Mucosa of descending colon (tissue), 3 donors: ENCODE measurements at regions not wholly inside any gene's neighbourhood (a gene's known extent, or its start where the extent isn't known, plus 50 kb on each side); places are given as distances from the start of the nearest gene placed in this dataset.

Source experiments
- ATAC-seq: fragments of 200-7000 bp; cut with Tn5 transposase; one replicate; pipeline ENCODE4 v1.9.1; 2020; ENCODE audit warnings: mild to moderate bottlenecking, moderate library complexity
- DNase-seq, 3 donors: peaks; one replicate each; pipeline ENCODE4 v3.0.0-alpha.2; 2020
- H3K36me3 ChIP-seq: fragments of 200-600 bp; one replicate; pipeline ENCODE4 v1.8.0; 2021; ENCODE audit warnings: low read depth, mild to moderate bottlenecking
- H3K4me1 ChIP-seq: fragments of 200-600 bp; one replicate; pipeline ENCODE4 v1.8.0; 2021; ENCODE audit warnings: low read depth, mild to moderate bottlenecking
- H3K4me3 ChIP-seq: fragments of 200-600 bp; one replicate; pipeline ENCODE4 v1.8.0; 2021; ENCODE audit warnings: mild to moderate bottlenecking
- H3K9me3 ChIP-seq: fragments of 200-600 bp; one replicate; pipeline ENCODE4 v1.8.0; 2021; ENCODE audit warnings: mild to moderate bottlenecking
- intact Hi-C, 2 donors: fragments of 100-400 bp; cut with DNase I in 1 of 2; cut with micrococcal nuclease in 1 of 2; formaldehyde crosslinking; loops; one replicate each; pipeline versions ENCODE4 v1.11.0 to v1.11.1; 2022; cut with DNase I, micrococcal nuclease
- TF ChIP-seq, protein P1 (sequence below): fragments of 200-600 bp; IDR thresholded peaks from one replicate; pipeline ENCODE4 v1.8.0; 2022; ENCODE audit warnings: antibody characterized with exemption, mild to moderate bottlenecking
- donor health status: DM: no; HTN: no; CAD: no; lungs with moderate emphysema.
- donor health status: DM: no; HTN: no; CAD: no.
- donor health status: DM: no; HTN: yes; CAD: no.

GRCh38 chr12:91441993-91442952 is 259.7 kb upstream of the DCN start:
- intact Hi-C loops = no loop called here
- Histone ChIP-seq H3K36me3 (no peaks in the 10 kb centered on the region), H3K9me3 (no peaks in the 10 kb centered on the region), H3K4me3 (no peak overlapping the region), H3K4me1 (no peaks in the 10 kb centered on the region)
- no peak for DNase-seq
- ATAC-seq = no peak
- TF ChIP-seq, protein P1, sequence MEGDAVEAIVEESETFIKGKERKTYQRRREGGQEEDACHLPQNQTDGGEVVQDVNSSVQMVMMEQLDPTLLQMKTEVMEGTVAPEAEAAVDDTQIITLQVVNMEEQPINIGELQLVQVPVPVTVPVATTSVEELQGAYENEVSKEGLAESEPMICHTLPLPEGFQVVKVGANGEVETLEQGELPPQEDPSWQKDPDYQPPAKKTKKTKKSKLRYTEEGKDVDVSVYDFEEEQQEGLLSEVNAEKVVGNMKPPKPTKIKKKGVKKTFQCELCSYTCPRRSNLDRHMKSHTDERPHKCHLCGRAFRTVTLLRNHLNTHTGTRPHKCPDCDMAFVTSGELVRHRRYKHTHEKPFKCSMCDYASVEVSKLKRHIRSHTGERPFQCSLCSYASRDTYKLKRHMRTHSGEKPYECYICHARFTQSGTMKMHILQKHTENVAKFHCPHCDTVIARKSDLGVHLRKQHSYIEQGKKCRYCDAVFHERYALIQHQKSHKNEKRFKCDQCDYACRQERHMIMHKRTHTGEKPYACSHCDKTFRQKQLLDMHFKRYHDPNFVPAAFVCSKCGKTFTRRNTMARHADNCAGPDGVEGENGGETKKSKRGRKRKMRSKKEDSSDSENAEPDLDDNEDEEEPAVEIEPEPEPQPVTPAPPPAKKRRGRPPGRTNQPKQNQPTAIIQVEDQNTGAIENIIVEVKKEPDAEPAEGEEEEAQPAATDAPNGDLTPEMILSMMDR = no peak

DNA sequence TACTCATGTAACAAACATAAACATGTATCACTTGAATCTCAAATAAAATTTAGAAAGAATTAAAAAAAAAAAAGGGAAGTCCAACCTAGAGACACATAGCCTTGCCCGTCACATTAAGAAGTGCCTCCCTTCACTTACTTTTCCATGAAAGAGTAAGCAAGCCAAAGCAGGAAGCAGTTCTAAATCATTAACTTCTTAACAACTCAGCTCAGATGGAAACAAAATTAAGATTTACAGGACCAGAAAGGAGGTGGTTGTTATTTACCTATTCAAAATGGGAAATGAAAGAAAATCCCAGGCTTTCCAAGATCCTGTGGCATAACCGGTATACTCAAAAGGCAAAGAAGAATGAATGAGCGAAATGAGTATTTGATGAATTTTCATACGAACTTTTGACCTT is 258.6 kb upstream of the DCN start:
- intact Hi-C loops = no loop called here
- TF ChIP-seq, protein P1 = no peak
- Histone ChIP-seq H3K4me1 (no peaks in the 10 kb centered on the region), H3K36me3 (no peaks in the 10 kb centered on the region), H3K4me3 (no peak overlapping the region), H3K9me3 (no peaks in the 10 kb centered on the region)
- ATAC-seq (no peak), DNase-seq (no peak)

- no peak overlapping the region for H3K4me3 ChIP-seq
- ATAC-seq = no peak
- TF ChIP-seq, protein P1 = no peak
- H3K4me1 ChIP-seq = no peaks in the 10 kb centered on the region
- H3K9me3 ChIP-seq = no peaks in the 10 kb centered on the region
- DNase-seq = no peak
- no peaks in the 10 kb centered on the region for H3K36me3 ChIP-seq
- intact Hi-C loops = no loop called here
Measured at GRCh38 chr12:91434081-91434480, 251.5 kb upstream of the DCN start.

- H3K9me3 ChIP-seq = no peaks in the 10 kb centered on the region
- no peaks in the 10 kb centered on the region for H3K36me3 ChIP-seq
- DNase-seq (no peak), ATAC-seq (no peak)
- intact Hi-C loops = no loop called here
- no peaks in the 10 kb centered on the region for H3K4me1 ChIP-seq
- TF ChIP-seq, protein P1 = no peak
- no peak overlapping the region for H3K4me3 ChIP-seq
Measured at GRCh38 chr12:91432755-91433154, 250.1 kb upstream of the DCN start.

DNA sequence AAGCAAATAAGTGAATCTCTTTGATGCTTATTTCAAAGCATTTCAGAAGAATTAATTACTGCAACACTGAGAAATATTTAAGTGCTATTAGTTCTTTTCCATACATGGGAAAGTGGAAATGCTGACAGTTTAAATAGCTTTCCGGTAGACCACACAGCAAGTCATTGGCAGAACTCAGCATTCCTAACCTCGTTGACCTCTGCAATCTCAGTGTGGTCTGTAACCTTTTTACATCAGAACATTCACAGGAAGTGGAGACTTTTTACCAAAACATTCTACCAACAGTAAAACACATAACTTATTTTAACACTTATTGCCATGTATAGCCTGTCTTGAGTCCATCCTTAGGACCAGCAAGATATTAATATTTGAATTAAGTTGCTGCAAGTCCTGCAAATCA is 249.5 kb upstream of the DCN start:
- DNase-seq = no peak
- TF ChIP-seq, protein P1 = no peak
- H3K4me3 ChIP-seq = no peak overlapping the region
- H3K36me3 ChIP-seq = no peaks in the 10 kb centered on the region
- ATAC-seq = no peak
- H3K4me1 ChIP-seq = no peaks in the 10 kb centered on the region
- intact Hi-C loops = no loop called here
- H3K9me3 ChIP-seq = no peaks in the 10 kb centered on the region
